ENCODE measurements at regions not wholly inside any gene's neighbourhood (a gene's known extent, or its start where the extent isn't known, plus 50 kb on each side); places are given as distances from the start of the nearest gene placed in this dataset.

DNA sequence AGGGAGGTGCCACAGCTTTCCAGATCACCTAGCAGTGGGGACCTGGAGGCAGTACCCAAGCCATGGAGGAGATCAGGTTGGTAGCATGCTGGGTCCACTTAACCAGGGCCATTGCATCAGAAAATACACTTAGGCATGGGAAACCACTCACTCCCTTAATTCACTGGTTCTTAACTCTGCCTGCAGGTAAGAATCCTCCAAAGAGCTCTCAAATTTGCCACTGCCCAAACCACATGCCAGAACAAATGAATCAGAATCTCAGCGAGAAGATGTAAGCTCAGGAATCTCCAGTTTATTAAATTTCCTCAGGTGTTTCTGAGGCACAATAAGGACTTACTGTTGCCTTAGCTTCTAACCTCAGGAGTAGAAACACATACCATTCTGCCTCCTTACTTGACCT is 327.7 kb upstream of the RASGEF1B start:
- TF ChIP-seq, protein P1, sequence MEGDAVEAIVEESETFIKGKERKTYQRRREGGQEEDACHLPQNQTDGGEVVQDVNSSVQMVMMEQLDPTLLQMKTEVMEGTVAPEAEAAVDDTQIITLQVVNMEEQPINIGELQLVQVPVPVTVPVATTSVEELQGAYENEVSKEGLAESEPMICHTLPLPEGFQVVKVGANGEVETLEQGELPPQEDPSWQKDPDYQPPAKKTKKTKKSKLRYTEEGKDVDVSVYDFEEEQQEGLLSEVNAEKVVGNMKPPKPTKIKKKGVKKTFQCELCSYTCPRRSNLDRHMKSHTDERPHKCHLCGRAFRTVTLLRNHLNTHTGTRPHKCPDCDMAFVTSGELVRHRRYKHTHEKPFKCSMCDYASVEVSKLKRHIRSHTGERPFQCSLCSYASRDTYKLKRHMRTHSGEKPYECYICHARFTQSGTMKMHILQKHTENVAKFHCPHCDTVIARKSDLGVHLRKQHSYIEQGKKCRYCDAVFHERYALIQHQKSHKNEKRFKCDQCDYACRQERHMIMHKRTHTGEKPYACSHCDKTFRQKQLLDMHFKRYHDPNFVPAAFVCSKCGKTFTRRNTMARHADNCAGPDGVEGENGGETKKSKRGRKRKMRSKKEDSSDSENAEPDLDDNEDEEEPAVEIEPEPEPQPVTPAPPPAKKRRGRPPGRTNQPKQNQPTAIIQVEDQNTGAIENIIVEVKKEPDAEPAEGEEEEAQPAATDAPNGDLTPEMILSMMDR (IDR thresholded peaks at IDR 0.05; ENCODE audit: low read depth, low read length, poor library complexity, severe bottlenecking): no peak
- no peak for TF ChIP-seq EZH2phosphoT487 (IDR thresholded peaks at IDR 0.05; ENCODE audit: borderline replicate concordance, low read length)

All from DOHH2 (cell line).